GM18502 (cell line): ENCODE measurements at regions not wholly inside any gene's neighbourhood (a gene's known extent, or its start where the extent isn't known, plus 50 kb on each side); places are given as distances from the start of the nearest gene placed in this dataset.

Source experiments
- ATAC-seq: cut with Tn5 transposase; IDR thresholded peaks from one replicate; pipeline ENCODE4 v1.9.1; 2021; ENCODE audit warnings: mild to moderate bottlenecking; ENCODE audit not compliant: unreplicated experiment, poor library complexity

DNA sequence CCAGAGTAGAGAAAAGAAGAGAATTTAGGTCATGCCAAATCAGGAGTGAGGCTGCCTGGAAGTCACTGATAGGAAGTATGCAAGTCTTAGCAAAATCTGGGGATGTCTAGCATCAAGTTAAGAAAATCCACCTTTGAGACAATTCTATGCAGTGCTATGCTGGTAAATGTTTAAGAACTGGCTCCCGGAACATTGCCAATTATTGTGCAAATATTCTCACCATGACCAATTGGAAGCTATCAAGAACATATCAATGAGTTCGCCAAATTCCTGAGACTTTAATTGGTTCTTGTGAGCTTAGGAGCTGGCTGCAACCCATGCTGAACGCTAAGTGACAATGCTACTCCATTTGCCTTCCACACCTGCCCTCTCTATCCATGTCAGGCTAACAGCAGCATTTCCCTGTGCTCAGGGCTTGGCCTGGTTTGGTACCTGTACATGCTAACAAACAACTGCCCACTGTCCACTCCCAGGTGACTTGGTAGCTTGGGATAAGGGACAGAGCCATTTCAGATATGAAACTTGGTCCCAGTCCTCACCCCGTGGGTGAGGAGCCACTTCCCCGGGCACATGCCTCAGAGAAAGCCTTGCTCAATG lies 172.9 kb upstream of the KLHL29 start:
- ATAC-seq: no peak

DNA sequence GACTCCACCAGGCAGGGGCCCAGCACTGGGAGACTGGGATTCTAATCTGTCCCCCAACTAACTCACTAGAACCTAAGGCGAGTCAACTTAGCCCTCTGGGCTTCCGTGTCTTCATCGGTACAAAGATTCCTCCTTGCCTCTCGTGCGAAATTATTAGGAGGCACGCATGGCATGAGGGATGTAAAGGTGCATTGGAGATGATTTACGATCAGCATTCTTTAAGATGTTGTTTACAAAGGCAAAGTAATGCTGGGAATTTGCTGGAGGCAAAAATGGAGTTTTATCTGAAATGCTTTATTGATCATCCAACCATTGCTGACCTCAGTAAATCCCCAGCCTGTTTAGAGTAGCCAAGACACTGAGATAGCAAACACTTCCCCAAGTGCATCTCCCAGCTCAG lies 171.8 kb upstream of the KLHL29 start:
- no peak for ATAC-seq

DNA sequence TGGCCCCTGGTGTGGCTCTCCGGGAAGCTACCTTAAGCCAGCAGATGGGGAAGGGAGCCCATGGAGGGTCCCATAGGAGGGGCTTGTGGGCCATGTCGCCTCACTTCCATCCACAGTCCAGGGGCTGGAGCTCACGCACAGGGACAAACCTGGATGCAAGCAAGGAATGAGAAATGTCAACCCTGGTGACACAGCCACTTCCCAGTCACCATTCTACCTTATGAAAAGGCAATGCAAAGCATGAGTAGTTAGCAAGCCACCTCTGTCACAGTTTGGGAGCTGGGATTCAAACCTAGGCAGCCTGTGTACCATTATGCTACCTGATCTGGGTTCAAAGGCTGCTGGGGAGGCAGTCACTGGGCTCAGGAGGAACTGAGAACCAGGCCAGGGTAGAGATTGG lies 170.0 kb upstream of the KLHL29 start:
- ATAC-seq: no peak

GRCh38 chr2:23219666-23220065 lies 165.3 kb upstream of the KLHL29 start:
- ATAC-seq: no peak

- ATAC-seq: no peak
Observed at GRCh38 chr2:23220513-23221094, 164.4 kb upstream of the KLHL29 start.

DNA sequence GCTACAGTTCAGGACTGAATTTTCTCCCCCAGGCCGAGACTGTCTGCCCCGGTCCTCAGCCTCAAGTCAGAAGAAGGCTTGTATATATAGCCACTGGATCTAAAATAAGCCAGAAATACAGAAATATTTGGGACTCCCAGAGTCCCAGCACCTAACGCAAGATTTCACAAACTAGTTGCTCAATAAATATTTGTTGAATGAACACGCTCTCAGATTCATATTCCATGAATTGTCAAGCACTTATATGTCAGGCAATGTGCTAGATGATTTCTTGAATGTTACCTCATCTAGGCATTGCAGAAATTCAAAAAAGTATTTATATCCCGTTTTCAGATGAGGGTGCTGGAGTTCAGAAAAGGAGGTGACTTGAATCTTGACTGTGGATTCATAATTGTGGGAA lies 163.7 kb upstream of the KLHL29 start:
- ATAC-seq: no peak

DNA sequence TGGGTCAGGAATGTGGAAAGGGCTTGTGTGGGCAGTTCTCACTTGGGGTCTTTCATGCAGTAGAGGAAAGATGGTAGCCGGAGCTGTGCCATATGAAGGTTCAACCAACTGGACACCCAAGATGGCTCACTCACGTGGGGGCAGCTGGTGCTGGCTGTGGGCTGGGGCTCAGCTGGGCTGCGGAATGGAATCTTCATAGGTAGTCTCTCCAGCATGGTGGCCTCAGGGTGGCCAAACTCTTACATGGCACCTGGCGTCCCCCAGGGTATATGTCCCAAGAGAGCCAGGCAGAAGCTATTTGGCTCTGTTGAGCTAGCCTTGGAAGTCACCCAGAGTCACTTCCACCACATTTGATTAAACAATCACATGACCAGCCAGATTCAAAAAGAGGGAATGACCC lies 163.1 kb upstream of the KLHL29 start:
- ATAC-seq: no peak

GRCh38 chr2:23230885-23231284 lies 154.1 kb upstream of the KLHL29 start:
- ATAC-seq: no peak

DNA sequence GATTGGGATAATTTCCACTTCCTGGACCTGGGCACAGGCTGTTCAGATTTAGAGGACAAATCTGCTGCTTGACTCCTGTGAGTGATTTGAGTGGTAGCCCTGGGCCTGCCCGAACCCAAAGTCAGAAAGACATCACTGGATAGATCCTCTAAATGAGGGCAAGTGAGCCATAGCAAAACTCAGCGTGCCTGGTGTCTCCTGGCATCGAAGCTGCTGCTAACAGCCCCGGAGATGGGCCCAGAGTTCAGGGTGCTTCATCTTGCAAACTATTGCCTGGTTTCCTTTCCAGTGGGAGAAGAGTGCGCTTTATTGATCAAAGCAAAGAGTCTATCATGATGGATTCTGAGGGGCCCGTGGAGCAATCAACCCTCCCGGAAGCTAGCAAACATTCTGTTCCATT lies 153.1 kb upstream of the KLHL29 start:
- no peak for ATAC-seq

- ATAC-seq: no peak
Observed at GRCh38 chr2:23235292-23235691, 149.7 kb upstream of the KLHL29 start.

GRCh38 chr2:23235736-23236135 lies 149.2 kb upstream of the KLHL29 start:
- no peak for ATAC-seq

- ATAC-seq: no peak
Observed at GRCh38 chr2:23237147-23237546, 147.8 kb upstream of the KLHL29 start.

GRCh38 chr2:23238011-23238657 lies 146.8 kb upstream of the KLHL29 start:
- ATAC-seq: no peak

DNA sequence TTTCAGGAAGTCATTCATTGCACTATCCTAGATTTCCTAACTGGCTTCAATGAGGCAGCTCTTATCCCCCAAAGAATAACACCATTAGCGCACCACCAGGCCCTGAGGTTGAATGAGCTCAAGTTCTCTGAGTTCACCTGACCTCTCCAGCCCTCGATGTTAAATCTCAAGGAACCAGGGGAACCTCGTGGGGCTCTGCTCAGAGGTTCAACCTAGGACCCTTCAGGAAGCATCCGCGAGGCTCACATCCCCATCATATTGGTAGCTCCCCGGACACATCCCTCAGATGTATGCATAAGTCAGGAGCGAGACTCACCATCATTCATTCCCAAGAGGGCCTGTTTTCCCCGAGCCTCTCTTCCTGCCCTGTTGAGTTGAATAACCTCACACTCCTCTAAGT lies 145.6 kb upstream of the KLHL29 start:
- ATAC-seq: no peak

DNA sequence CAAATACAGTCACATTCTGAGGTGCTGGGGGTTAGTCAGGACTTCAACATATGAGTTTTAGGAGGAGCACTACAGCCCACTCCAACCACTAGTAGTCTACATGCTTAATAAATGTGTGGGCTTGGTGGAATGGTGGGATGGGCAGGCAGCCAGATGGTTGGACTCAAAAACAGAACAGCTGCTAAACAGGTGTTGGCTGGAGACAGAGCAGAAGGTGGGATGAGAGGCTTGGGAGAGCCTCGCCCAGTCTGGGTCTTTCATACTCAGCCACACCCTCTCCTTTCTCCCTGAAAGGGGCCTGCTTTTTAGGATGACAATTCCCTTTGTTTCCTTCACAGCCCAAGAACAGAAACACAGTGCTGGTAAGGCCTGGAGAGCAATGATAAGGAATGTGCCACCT lies 143.9 kb upstream of the KLHL29 start:
- no peak for ATAC-seq

- no peak for ATAC-seq
Observed at GRCh38 chr2:23241611-23242245, 143.3 kb upstream of the KLHL29 start.

DNA sequence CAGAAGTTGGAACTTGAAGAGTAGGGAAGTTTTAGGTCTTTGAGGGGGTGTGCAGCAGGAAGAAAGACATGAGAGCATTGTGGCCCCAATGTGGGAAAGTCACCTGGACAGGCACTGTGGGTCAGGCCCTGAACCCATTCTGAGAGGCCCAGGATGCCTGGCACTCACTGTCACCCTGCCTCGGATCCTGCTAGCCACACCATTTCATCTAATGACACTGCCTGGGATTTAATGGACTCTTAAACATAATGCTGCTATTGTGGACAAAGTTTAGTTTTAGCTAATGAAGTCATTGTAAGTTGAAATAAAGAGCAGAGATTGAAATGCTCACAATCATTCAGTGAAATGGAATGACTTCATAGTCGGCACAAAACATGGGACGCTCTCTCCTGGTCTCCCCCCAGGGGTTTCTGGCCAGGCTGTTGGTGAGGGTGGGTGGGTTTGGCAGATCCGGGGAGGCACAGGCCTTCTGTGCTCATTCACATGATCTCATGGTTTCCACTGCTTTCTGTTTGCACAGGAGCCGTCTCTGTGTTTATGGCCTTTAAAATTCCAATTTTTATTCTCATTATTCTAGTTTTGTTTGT lies 141.8 kb upstream of the KLHL29 start:
- no peak for ATAC-seq

- no peak for ATAC-seq
Observed at GRCh38 chr2:23244617-23245016, 140.4 kb upstream of the KLHL29 start.

DNA sequence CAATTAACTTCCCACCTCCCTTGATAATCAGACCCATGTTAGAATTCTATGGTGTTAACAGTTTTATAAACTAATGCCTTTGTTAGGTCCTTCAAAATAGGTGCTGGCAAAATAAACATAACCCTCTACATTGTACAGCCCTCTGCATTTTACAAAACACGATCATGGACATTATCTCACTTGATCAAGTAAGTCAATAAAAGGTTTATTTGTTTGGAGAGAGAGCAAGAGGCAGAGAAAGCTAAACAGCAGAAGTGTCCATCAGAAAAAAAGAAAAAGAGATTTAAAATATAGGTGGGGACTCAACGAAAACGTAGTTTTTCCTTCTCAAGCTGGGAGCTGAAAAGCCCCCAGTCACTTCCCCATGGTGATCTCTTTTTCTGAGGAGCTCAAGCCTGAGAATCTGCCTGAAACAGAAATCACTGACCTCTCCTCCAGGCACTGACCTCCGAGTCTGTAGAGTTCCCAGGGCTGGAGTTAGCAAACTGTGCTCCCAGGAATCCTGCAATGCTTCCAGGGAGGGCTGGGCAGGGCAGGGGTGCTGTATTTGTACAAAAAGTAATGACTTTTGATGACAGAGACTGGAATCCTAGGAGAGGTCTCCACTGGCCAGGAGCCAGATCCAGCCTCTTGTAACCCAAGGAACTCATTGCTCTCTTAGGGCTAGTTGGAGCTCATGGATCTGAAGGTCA lies 137.8 kb upstream of the KLHL29 start:
- no peak for ATAC-seq

DNA sequence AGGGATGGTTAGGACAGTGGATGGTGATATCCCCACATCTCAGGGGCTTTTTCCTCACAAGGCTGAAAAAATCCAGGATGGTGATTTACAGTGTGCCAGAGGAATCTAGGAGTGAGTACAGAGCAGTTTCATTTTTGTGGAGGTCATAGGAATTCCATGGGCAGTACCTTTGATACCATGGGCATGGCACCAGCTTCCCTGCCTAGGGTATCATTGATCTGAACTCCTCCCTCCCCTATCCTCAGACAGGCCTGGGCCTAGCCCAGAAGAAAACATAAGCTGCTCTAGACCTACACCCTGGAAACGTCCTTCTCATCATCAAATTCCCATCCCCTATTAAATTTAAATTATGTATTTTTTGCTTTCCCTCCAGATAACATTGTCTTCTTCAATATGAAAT lies 136.3 kb upstream of the KLHL29 start:
- ATAC-seq: no peak

DNA sequence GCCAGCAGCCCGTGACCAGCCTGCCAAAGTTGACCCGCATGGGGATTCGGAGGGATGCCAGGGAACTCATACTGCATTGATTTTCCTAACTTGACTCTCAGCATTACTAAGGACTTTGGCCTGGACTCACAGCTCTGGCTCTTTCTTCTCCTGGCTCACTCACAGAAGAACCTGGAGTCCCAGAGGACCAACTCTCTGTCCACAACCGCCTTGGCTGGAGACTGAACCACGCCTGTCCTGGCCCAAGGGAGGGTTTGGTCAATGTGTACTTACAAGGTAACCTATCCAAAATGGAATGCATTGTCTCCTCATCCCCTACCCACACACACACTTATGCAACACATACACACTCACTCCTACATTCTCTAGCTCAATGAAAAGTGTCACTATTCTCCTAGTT lies 135.6 kb upstream of the KLHL29 start:
- ATAC-seq: no peak
